ACHN (cell line): ENCODE measurements at regions not wholly inside any gene's neighbourhood (a gene's known extent, or its start where the extent isn't known, plus 50 kb on each side); places are given as distances from the start of the nearest gene placed in this dataset.

Experiments
- DNase-seq: peaks from one replicate; pipeline ENCODE4 v3.0.0-alpha.2; 2015
- in situ Hi-C: cut with HindIII; loops from 2 replicates; pipeline ENCODE4 v1.10.0; 2017; ENCODE audit warnings: low sequenced_read_pairs, low pct_ligation_motif_present, low pct_unique_long_range_greater_than_20kb

DNA sequence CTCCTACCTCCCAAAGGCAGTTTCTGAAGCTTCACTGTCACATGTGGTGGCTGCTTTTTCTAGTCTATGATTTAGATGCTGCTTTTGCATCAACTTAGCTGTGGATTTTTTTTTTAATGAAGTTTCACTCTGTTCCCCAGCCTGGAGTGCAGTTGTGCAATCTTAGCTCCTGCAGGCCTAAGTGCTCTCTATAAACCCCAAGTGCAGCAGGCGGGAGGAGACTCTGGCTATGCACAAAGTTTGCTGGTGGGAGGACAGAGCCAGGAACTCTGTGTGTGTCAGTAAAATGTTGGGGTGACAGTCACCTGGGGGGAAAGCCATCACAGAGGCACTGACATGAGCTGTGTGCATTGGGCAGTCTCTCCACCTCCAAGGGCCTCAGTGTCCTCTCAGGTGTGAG lies 138.8 kb upstream of the FAM20C start:
- in situ Hi-C loops = no loop called here
- DNase-seq = no peak

GRCh38 chr7:54615-55014 lies 137.8 kb upstream of the FAM20C start:
- no peak for DNase-seq
- in situ Hi-C loops = no loop called here

DNA sequence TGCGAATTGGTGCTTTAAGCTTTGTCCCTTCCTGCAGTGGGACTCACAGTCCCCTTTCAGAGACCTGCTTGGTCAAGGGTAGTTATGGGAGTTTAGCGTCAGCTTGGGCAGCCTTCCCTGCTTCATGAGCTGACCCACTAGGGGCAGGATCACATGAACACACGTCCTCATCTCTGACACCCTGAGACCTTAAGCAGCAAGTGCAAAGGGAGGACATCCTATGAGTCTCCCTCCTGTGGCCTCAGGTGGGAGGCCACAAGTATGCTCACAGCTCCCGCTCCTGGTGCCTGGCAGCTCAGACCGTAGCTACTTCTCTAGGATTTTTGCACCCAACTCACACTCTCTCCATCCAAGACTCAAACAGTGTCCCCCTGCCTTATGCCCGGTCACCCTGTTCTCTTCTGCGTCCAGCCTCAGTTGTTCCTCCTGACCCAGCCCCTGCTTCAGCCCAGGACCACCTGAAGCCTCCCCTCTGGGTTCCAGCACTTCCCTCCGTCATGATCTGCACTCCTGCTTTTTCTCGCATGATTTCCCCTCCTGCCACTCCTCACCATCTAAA lies 136.6 kb upstream of the FAM20C start:
- in situ Hi-C loops = no loop called here
- DNase-seq = no peak

DNA sequence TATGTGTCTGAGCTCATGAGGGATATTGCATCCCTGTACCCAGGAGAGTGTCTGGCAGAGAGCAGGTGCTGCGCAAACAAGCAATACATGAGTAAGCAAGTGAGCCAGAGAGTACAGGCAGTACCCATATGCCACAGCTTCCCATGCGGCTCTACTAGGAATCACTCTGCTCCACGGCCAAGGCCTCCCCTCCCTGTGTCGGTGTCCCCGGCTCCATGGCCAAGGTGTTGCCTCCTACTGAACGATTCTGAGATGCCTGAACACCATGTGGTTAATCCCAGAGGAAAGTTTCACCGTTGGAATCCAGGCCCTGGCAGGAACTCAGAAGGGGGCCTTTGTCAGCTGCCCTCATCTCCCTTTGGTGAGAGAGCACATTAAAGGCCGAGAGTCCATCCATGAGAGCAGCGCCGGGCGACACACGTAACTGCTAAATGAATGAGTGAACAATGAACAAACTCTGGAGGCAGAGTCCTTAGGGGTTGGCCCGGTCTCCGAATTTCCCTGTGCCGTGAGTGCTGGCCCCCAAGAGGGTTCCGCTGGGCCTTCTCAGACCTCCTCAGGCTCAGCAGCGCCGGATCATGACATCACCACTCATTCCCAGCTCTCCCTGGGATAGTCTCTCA lies 136.0 kb upstream of the FAM20C start:
- DNase-seq = no peak
- in situ Hi-C loops = no loop called here

- in situ Hi-C loops = no loop called here
- no peak for DNase-seq
These were observed 135.3 kb upstream of the FAM20C start for GRCh38 chr7:57071-57470.

GRCh38 chr7:57482-58255 lies 134.7 kb upstream of the FAM20C start:
- DNase-seq = no peak
- in situ Hi-C loops = no loop called here

- no peak for DNase-seq
- in situ Hi-C loops = no loop called here
These were observed 134.1 kb upstream of the FAM20C start for GRCh38 chr7:58316-58715.

GRCh38 chr7:59079-60016 lies 133.0 kb upstream of the FAM20C start:
- no peak for DNase-seq
- in situ Hi-C loops = no loop called here

- in situ Hi-C loops = no loop called here
- DNase-seq = no peak
These were observed 132.2 kb upstream of the FAM20C start for GRCh38 chr7:60017-60675.

- in situ Hi-C loops = no loop called here
- no peak for DNase-seq
These were observed 131.7 kb upstream of the FAM20C start for GRCh38 chr7:60706-61105.

DNA sequence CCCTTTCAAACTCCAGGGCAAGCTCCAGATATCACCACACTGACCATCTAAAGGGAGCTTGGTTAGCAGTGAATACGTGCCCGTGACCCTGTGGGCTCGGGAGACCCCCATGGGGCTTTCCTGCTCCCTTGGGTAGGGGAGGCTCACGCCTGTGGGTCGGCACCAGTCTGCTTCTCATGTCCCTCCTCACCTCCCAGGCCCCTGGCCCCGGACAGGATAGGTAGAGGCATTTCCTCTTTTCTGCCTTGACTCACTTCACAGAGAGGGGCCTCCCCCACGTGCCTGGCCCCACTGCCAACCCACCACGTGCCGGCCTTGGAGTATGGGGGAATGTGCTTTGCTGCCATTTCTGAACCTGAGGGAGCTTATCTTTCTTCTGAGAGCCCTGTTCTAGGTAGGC lies 131.3 kb upstream of the FAM20C start:
- in situ Hi-C loops = no loop called here
- no peak for DNase-seq

DNA sequence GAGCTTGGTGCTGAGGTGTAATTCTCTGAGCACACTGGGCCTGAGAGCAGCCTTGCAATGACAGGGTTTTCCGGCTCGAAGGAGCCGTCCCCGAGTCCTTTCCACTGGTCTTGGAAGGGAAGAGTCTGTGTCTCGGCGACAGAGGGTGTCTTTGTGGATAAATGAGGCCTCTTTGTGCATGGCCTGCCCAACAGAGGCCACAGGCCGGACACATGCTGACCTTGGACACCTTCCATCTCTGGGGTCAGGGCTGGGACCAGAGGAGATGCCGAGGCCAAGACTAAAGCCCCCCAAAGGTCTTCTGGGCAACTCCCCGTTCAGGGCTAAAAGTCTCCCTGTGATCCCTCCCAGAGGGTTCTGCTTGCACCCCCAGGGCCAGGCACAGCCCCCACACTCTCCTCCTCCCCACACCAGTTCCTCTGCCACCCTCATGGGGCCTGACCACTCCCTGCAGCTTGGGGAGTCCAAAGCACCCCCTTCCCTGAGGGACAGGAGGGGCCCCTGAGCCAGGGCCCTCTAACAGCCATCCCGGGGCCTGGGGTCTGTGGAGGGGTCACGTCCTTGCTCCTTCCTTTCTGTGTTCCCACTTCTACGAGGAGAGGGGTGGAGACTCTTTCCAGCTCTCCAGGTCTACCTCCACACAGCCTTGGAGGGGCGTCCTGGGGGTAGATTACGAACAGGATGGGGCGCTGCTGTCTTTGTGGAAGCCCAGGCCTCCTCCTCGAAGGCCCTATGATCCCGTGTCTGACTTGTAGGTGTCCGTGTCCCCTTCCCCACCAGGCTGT lies 130.6 kb upstream of the FAM20C start:
- DNase-seq = no peak

GRCh38 chr7:62361-63116 lies 129.8 kb upstream of the FAM20C start:
- in situ Hi-C loops = no loop called here

More for the DNA sequence above, 130.6 kb upstream of the FAM20C start:
- in situ Hi-C loops = no loop called here

DNA sequence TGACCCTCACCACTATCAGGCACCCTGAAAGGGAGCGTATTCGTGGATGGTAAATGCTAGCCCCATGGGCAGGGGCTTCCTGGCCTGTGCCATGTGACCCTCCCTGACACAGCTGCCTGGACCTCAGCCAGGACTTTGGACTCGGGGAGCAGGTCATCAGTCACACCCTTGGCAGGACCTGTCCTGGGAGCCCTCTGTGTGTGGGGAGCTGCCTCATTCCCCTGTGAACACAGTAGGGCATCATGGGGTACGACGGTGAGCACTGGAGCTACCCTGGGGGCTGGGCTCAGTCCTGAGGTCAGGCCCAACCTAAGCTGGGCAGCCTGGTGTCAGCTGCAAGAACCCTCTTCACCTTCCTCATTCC lies 129.3 kb upstream of the FAM20C start:
- in situ Hi-C loops = no loop called here
- DNase-seq = no peak

More at GRCh38 chr7:62361-63116, 129.8 kb upstream of the FAM20C start:
- no peak for DNase-seq

GRCh38 chr7:63521-64021 lies 128.8 kb upstream of the FAM20C start:
- no peak for DNase-seq
- in situ Hi-C loops = no loop called here

DNA sequence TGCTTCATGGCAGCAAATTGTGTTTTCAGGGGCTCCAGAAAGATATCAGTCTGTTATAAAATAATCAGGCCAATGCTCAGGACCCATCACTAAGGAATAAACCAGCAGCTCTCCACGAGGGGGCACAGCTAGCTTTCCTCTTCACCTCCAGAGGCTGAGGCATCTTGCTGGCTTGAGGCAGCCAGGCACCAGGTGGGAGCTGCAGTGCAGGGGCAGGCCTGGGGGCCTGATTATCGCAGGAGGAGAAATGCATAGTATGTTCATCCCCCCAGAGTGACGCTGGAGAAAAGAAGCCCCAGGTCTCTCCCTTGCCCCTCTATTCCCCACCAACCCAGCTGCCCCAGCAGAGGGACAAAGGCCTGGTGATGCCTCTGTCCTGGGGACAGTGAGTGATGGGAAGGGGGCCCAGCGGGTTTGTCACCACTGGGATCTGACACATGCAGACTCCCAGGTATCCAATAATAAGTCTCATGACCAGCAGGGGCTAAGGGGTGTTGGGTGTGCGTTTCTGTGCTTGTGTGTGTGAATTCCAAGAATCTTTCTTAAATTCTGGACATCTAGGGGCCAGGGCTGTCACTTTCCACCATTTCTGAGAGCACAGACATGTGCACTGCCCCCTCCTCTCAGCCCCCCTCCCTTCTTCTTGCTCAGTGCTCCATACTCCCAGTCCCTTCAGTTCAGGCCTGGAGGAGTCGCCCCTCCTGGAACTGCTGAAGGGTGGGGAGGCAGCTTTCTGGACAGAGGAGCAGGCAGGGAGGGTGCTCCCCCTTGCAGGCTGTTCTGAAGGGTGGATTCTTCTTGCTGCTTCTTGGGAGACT lies 128.1 kb upstream of the FAM20C start:
- in situ Hi-C loops = no loop called here
- peak; percentile 75 for DNase-seq
